ENCODE measurements at regions not wholly inside any gene's neighbourhood (a gene's known extent, or its start where the extent isn't known, plus 50 kb on each side); places are given as distances from the start of the nearest gene placed in this dataset.

DNA sequence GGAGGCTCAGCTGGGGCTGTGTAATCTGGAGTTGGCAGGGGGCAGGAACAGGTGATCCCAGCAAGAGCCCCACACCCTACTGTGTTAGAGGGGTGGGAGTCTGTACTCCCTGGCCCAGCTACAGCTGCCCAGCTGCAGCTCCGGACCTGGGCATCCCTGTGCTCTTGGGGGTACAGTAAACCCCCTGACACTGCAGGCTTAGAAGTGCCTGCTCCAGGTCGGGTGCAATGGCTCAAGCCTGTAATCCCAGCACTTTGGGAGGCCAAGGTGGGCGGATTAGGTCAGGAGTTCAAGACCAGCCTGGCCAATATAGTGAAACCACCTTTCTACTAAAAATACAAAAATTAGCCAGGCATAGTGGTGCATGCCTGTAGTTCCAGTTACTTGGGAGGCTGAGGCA is 1228.6 kb upstream of the EYS start:
- TF ChIP-seq, protein P1, sequence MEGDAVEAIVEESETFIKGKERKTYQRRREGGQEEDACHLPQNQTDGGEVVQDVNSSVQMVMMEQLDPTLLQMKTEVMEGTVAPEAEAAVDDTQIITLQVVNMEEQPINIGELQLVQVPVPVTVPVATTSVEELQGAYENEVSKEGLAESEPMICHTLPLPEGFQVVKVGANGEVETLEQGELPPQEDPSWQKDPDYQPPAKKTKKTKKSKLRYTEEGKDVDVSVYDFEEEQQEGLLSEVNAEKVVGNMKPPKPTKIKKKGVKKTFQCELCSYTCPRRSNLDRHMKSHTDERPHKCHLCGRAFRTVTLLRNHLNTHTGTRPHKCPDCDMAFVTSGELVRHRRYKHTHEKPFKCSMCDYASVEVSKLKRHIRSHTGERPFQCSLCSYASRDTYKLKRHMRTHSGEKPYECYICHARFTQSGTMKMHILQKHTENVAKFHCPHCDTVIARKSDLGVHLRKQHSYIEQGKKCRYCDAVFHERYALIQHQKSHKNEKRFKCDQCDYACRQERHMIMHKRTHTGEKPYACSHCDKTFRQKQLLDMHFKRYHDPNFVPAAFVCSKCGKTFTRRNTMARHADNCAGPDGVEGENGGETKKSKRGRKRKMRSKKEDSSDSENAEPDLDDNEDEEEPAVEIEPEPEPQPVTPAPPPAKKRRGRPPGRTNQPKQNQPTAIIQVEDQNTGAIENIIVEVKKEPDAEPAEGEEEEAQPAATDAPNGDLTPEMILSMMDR (IDR thresholded peaks at IDR 0.05; ENCODE audit: poor library complexity) = no peak
- TF ChIP-seq EZH2 (IDR thresholded peaks at IDR 0.05; ENCODE audit: borderline replicate concordance) (no peak), EZH2phosphoT487 (IDR thresholded peaks at IDR 0.05; ENCODE audit: low read depth, severe bottlenecking, unreplicated experiment) (no peak)

Data from hepatocyte (in vitro differentiated cells).